22Rv1 (cell line): ENCODE measurements at regions not wholly inside any gene's neighbourhood (a gene's known extent, or its start where the extent isn't known, plus 50 kb on each side); places are given as distances from the start of the nearest gene placed in this dataset.

Source experiments
- CTCF ChIP-seq: fragments of 450-650 bp; IDR thresholded peaks from 2 replicates; pipeline ENCODE4 v1.5.1; 2017; ENCODE audit warnings: mild to moderate bottlenecking
- ZFX ChIP-seq: fragments of 450-650 bp; IDR thresholded peaks from 2 replicates; pipeline ENCODE4 v1.6.1; 2017; ENCODE audit warnings: antibody characterized with exemption, borderline replicate concordance

- TF ChIP-seq CTCF (no peak), ZFX (no peak)
Observed at GRCh38 chr16:7919782-7920181, 587.1 kb downstream of the RBFOX1 start.
